Type B pancreatic cell (in vitro differentiated cells): ENCODE measurements at regions not wholly inside any gene's neighbourhood (a gene's known extent, or its start where the extent isn't known, plus 50 kb on each side); places are given as distances from the start of the nearest gene placed in this dataset.

Source experiments
- DNase-seq: peaks from one replicate; pipeline ENCODE4 v3.0.0; 2021; ENCODE audit warnings: mixed read lengths; ENCODE audit not compliant: unreplicated experiment; ENCODE audit errors: extremely low spot score
- H3K27ac Mint-ChIP-seq: 2 replicates; pipeline ENCODE4 v1.8.0; 2021; ENCODE audit warnings: mild to moderate bottlenecking, mixed read lengths
- H3K27me3 Mint-ChIP-seq: 2 replicates; pipeline ENCODE4 v1.8.0; 2021; ENCODE audit warnings: mixed read lengths
- H3K36me3 Mint-ChIP-seq: 2 replicates; pipeline ENCODE4 v1.8.0; 2021; ENCODE audit warnings: mixed read lengths
- H3K4me1 Mint-ChIP-seq: one replicate; pipeline ENCODE4 v1.8.0; 2021; ENCODE audit warnings: mixed read lengths; ENCODE audit not compliant: unreplicated experiment
- H3K4me3 Mint-ChIP-seq: 2 replicates; pipeline ENCODE4 v1.8.0; 2021; ENCODE audit warnings: mild to moderate bottlenecking, mixed read lengths
- H3K9me3 Mint-ChIP-seq: 2 replicates; pipeline ENCODE4 v1.8.0; 2021; ENCODE audit warnings: mixed read lengths
- CTCF ChIP-seq: fragments of 200-600 bp; sonication (generic); conservative IDR thresholded peaks from 2 replicates; pipeline ENCODE4 v1.5.0; 2021; ENCODE audit warnings: antibody characterized with exemption, mild to moderate bottlenecking

- H3K9me3 Mint-ChIP-seq: no peaks in the 10 kb centered on the region
- H3K27me3 Mint-ChIP-seq: no peaks in the 10 kb centered on the region
- H3K4me1 Mint-ChIP-seq: no peaks in the 10 kb centered on the region
- H3K36me3 Mint-ChIP-seq: no peaks in the 10 kb centered on the region
- DNase-seq: no peak
- no peak overlapping the region for H3K27ac Mint-ChIP-seq
- no peak overlapping the region for H3K4me3 Mint-ChIP-seq
- TF ChIP-seq CTCF: no peak
These were observed 1066.3 kb upstream of the NUDT12 start for GRCh38 chr5:104628911-104629310.

- DNase-seq: no peak
- Mint-ChIP-seq H3K4me3 (no peak overlapping the region), H3K27ac (no peak overlapping the region), H3K36me3 (no peaks in the 10 kb centered on the region), H3K9me3 (no peaks in the 10 kb centered on the region), H3K4me1 (no peaks in the 10 kb centered on the region), H3K27me3 (no peaks in the 10 kb centered on the region)
- TF ChIP-seq CTCF: no peak
These were observed 1063.5 kb upstream of the NUDT12 start for GRCh38 chr5:104626122-104626521.

GRCh38 chr5:104612005-104612404, 1049.4 kb upstream of the NUDT12 start:
- no peak for DNase-seq
- H3K9me3 Mint-ChIP-seq: no peaks in the 10 kb centered on the region
- no peak for TF ChIP-seq CTCF

GRCh38 chr5:104611135-104611767, 1048.7 kb upstream of the NUDT12 start:
- no peak overlapping the region for H3K4me3 Mint-ChIP-seq
- no peak for DNase-seq
- no peaks in the 10 kb centered on the region for H3K36me3 Mint-ChIP-seq
- H3K9me3 Mint-ChIP-seq: no peaks in the 10 kb centered on the region
- H3K27me3 Mint-ChIP-seq: no peaks in the 10 kb centered on the region
- no peak overlapping the region for H3K27ac Mint-ChIP-seq
- peaks cover 10% of the 10 kb centered on the region for H3K4me1 Mint-ChIP-seq
- TF ChIP-seq CTCF: no peak

More at GRCh38 chr5:104612005-104612404, 1049.4 kb upstream of the NUDT12 start:
- Mint-ChIP-seq H3K27me3 (no peaks in the 10 kb centered on the region), H3K4me1 (peaks cover 10% of the 10 kb centered on the region), H3K27ac (no peak overlapping the region), H3K36me3 (no peaks in the 10 kb centered on the region), H3K4me3 (no peak overlapping the region)

GRCh38 chr5:104606258-104606829, 1043.8 kb upstream of the NUDT12 start:
- Mint-ChIP-seq H3K27ac (no peak overlapping the region), H3K4me3 (no peak overlapping the region), H3K27me3 (no peaks in the 10 kb centered on the region), H3K9me3 (peaks cover 7% of the 10 kb centered on the region), H3K36me3 (no peaks in the 10 kb centered on the region), H3K4me1 (peaks cover under 1% of the 10 kb centered on the region)
- TF ChIP-seq CTCF: no peak
- DNase-seq: no peak
